HCT116 (cell line): ENCODE measurements at regions not wholly inside any gene's neighbourhood (a gene's known extent, or its start where the extent isn't known, plus 50 kb on each side); places are given as distances from the start of the nearest gene placed in this dataset.

ENCODE experiments used
- ATAC-seq: fragments of 200-7000 bp; cut with Tn5 transposase; 2 replicates; pipeline ENCODE4 v1.9.1; 2020; ENCODE audit warnings: mild to moderate bottlenecking, moderate library complexity
- BruUV-seq: library from RNA; stranded (reverse); fragments of 400-500 nt; replicated peaks from 2 replicates; lab custom pipeline; 2021; lab: Mats Ljungman, UMichigan
- CTCF ChIA-PET: fragments of 300-600 bp; sonication (Branson Sonifier 250); formaldehyde crosslinking; loops from one replicate; lab custom pipeline; 2021; ENCODE audit warnings: antibody characterized with exemption; lab: Charles Lee
- POLR2A ChIA-PET: fragments of 300-600, 350-600 bp; sonication (Branson Sonifier 250); formaldehyde crosslinking; loops from one replicate; lab custom pipeline; 2021; ENCODE audit warnings: antibody characterized with exemption; lab: Charles Lee
- RAD21 ChIA-PET, 2 experiments: fragments of 300-600 bp; sonication (Branson Sonifier 250); formaldehyde crosslinking; loops; one replicate each; lab custom pipeline; 2023; ENCODE audit warnings: low total read pairs in 2 of 2; ENCODE audit not compliant: uncharacterized antibody in 2 of 2, unreplicated experiment in 2 of 2, low non-redundant PET in 1 of 2; lab: Charles Lee
- DNase-seq: peaks from one replicate; pipeline ENCODE4 v3.0.0-alpha.2; 2010; ENCODE audit warnings: low read depth, low spot score
- H2AFZ ChIP-seq: fragments of 200-600 bp; shearing (Covaris generic), sonication (generic); 2 replicates; pipeline ENCODE4 v1.6.1; 2017; ENCODE audit warnings: low read depth, mixed run types, mixed read lengths, antibody characterized with exemption, low read length; ENCODE audit not compliant: poor library complexity, severe bottlenecking
- H3K27ac ChIP-seq: 2 replicates; pipeline ENCODE4 v1.5.1; 2012; ENCODE audit warnings: low read depth, low read length
- H3K27me3 ChIP-seq: fragments of 200-600 bp; sonication (generic); 2 replicates; pipeline ENCODE4 v1.6.1; 2016; ENCODE audit warnings: mixed run types, low read length, mixed read lengths; ENCODE audit not compliant: insufficient read depth
- H3K36me3 ChIP-seq, 2 experiments: fragments of 200-500 bp in 1 of 2; fragments of 200-600 bp in 1 of 2; sonication (Bioruptor generic) in 1 of 2; sonication (generic) in 1 of 2; 2 replicates each; pipeline versions ENCODE4 v1.5.1 to v1.6.1; 2014 to 2016; ENCODE audit warnings: low read length in 2 of 2, inconsistent platforms in 1 of 2, mixed read lengths in 1 of 2, mixed run types in 1 of 2; ENCODE audit not compliant: insufficient read depth in 2 of 2, control insufficient read depth in 1 of 2
- H3K4me1 ChIP-seq, 2 experiments: fragments of 200-600 bp in 1 of 2; sonication (generic) in 1 of 2; 2 replicates each; pipeline versions ENCODE4 v1.5.1 to v1.6.1; 2012 to 2017; ENCODE audit warnings: low read length in 2 of 2, inconsistent platforms in 1 of 2, mild to moderate bottlenecking in 1 of 2, mixed read lengths in 1 of 2, mixed run types in 1 of 2, moderate library complexity in 1 of 2; ENCODE audit not compliant: insufficient read depth in 2 of 2, control insufficient read depth in 1 of 2
- H3K4me2 ChIP-seq: fragments of 200-600 bp; sonication (generic); 2 replicates; pipeline ENCODE4 v1.6.1; 2017; ENCODE audit warnings: mixed run types, low read length, mixed read lengths
- H3K4me3 ChIP-seq, 2 experiments: fragments of 200-600 bp in 1 of 2; sonication (generic) in 1 of 2; replicated peaks in 1 of 2; 2 replicates each; pipeline ENCODE4 v1.5.1; 2011 to 2016; ENCODE audit warnings: low read length in 2 of 2, control low read depth in 1 of 2, low read depth in 1 of 2, mild to moderate bottlenecking in 1 of 2, mixed read lengths in 1 of 2, mixed run types in 1 of 2
- H3K79me2 ChIP-seq: fragments of 200-600 bp; sonication (generic); 2 replicates; pipeline ENCODE4 v1.6.1; 2017; ENCODE audit warnings: mild to moderate bottlenecking, mixed run types, low read length, moderate library complexity, mixed read lengths; ENCODE audit not compliant: insufficient read depth
- H3K9ac ChIP-seq: fragments of 200-600 bp; sonication (generic); 2 replicates; pipeline ENCODE4 v1.6.1; 2016; ENCODE audit warnings: low read length, mixed read lengths
- H3K9me2 ChIP-seq: fragments of 200-600 bp; sonication (generic), shearing (Covaris generic); 2 replicates; pipeline ENCODE4 v1.6.1; 2017; ENCODE audit warnings: mixed run types, mild to moderate bottlenecking, moderate library complexity; ENCODE audit not compliant: insufficient read depth
- H3K9me3 ChIP-seq, 2 experiments: fragments of 200-500 bp in 1 of 2; fragments of 200-600 bp in 1 of 2; sonication (Bioruptor generic) in 1 of 2; sonication (generic) in 1 of 2; 2 replicates each; pipeline ENCODE4 v1.6.1; 2014 to 2017; ENCODE audit warnings: low read length in 2 of 2, mixed read lengths in 2 of 2, inconsistent platforms in 1 of 2, low read depth in 1 of 2, mild to moderate bottlenecking in 1 of 2, mixed run types in 1 of 2, moderate library complexity in 1 of 2; ENCODE audit not compliant: control insufficient read depth in 1 of 2, insufficient read depth in 1 of 2
- H4K20me1 ChIP-seq: fragments of 200-600 bp; sonication (generic), shearing (Covaris generic); 2 replicates; pipeline ENCODE4 v1.6.1; 2017; ENCODE audit warnings: mixed run types, mild to moderate bottlenecking, moderate library complexity; ENCODE audit not compliant: insufficient read depth
- EZH2phosphoT487 ChIP-seq: fragments of 200-600 bp; IDR thresholded peaks from 2 replicates; pipeline ENCODE4 v1.6.1; 2018; ENCODE audit warnings: antibody characterized with exemption, borderline replicate concordance
- REST ChIP-seq: IDR thresholded peaks from 2 replicates; pipeline ENCODE4 v1.6.1; 2012; ENCODE audit warnings: low read depth
- ZNF274 ChIP-seq: fragments of 200-500 bp; sonication (Bioruptor generic); IDR thresholded peaks from 2 replicates; pipeline ENCODE4 v1.6.1; 2014; ENCODE audit warnings: mild to moderate bottlenecking, low read depth, low read length, inconsistent platforms
- intact Hi-C: fragments of 100-400 bp; cut with micrococcal nuclease; formaldehyde crosslinking; loops from 2 replicates; pipeline ENCODE4 v1.10.0; 2022

GRCh38 chr9:106393226-106393625 lies 469.7 kb upstream of the ZNF462 start:
- RAD21 ChIA-PET: no interaction called here
- intact Hi-C loops: no loop called here
- CTCF ChIA-PET: no interaction called here

More at GRCh38 chr9:106393226-106393625, 469.7 kb upstream of the ZNF462 start:
- H3K4me2 ChIP-seq: no peak overlapping the region
- no peaks in the 10 kb centered on the region; the same call in 1 of the 2 replicates for H3K27me3 ChIP-seq
- POLR2A ChIA-PET: no interaction called here
- DNase-seq (no peak), ATAC-seq (no peak)
- BruUV-seq: no TSS peak
- H2AFZ ChIP-seq: no peak overlapping the region
- H4K20me1 ChIP-seq: no peaks in the 10 kb centered on the region
- no peaks in the 10 kb centered on the region for H3K9me2 ChIP-seq
- TF ChIP-seq REST (no peak), EZH2phosphoT487 (no peak), ZNF274 (no peak)
- no peaks in the 10 kb centered on the region for H3K36me3 ChIP-seq
- no peak overlapping the region for H3K9ac ChIP-seq
- H3K27ac ChIP-seq: no peak overlapping the region
- H3K4me1 ChIP-seq: no peaks in the 10 kb centered on the region
- H3K79me2 ChIP-seq: no peaks in the 10 kb centered on the region
- H3K9me3 ChIP-seq: no peaks in the 10 kb centered on the region
- H3K4me3 ChIP-seq: no peak overlapping the region
